SK-N-SH treated with all-trans-retinoic acid at 6 μM for 48 hours (cell line): ENCODE measurements at regions not wholly inside any gene's neighbourhood (a gene's known extent, or its start where the extent isn't known, plus 50 kb on each side); places are given as distances from the start of the nearest gene placed in this dataset.

ENCODE experiments used
- CREB5 ChIP-seq: fragments of 250-450 bp; sonication (Bioruptor Pico); IDR thresholded peaks from 2 replicates; pipeline ENCODE4 v1.5.1; 2020; ENCODE audit warnings: low read depth, mild to moderate bottlenecking, moderate library complexity
- PPARA ChIP-seq: fragments of 250-450 bp; sonication (Bioruptor Pico); IDR thresholded peaks from 2 replicates; pipeline ENCODE4 v1.5.0; 2020; ENCODE audit warnings: mild to moderate bottlenecking, borderline replicate concordance
- RARB ChIP-seq: fragments of 250-450 bp; sonication (Bioruptor Pico); IDR thresholded peaks from 2 replicates; pipeline ENCODE4 v1.8.0; 2021; ENCODE audit warnings: mild to moderate bottlenecking, moderate library complexity
- ZFP3 ChIP-seq: fragments of 250-450 bp; sonication (Bioruptor Pico); IDR thresholded peaks from 2 replicates; pipeline ENCODE4 v1.5.0; 2020; ENCODE audit warnings: mild to moderate bottlenecking, moderate library complexity
- ZNF565 ChIP-seq: fragments of 450-650 bp; formaldehyde crosslinking; conservative IDR thresholded peaks from 2 replicates; pipeline ENCODE4 v1.5.0; 2020; ENCODE audit warnings: low read depth, mild to moderate bottlenecking, moderate library complexity

GRCh38 chr13:22506096-22506691 lies 674.6 kb upstream of the SGCG start:
- TF ChIP-seq ZFP3 (CRISPR knock-in tag) (no peak), CREB5 (CRISPR knock-in tag) (no peak), ZNF565 (no peak), RARB (no peak), PPARA (CRISPR knock-in tag) (no peak)
